OCI-LY1 (cell line): ENCODE measurements at regions not wholly inside any gene's neighbourhood (a gene's known extent, or its start where the extent isn't known, plus 50 kb on each side); places are given as distances from the start of the nearest gene placed in this dataset.

Source experiments
- CTCF ChIP-seq: fragments of 200-600 bp; sonication (generic), shearing (Covaris generic); IDR thresholded peaks from 2 replicates; pipeline ENCODE4 v1.5.1; 2017; ENCODE audit warnings: mild to moderate bottlenecking, antibody characterized with exemption, low read length, moderate library complexity, mixed read lengths
- EZH2 ChIP-seq: fragments of 200-600 bp; sonication (generic), shearing (Covaris generic); IDR thresholded peaks from 2 replicates; pipeline ENCODE4 v1.8.0; 2017; ENCODE audit warnings: borderline replicate concordance, mixed run types, mild to moderate bottlenecking, antibody characterized with exemption, low read length, moderate library complexity, mixed read lengths

- TF ChIP-seq CTCF (no peak), EZH2 (no peak)
Measured at GRCh38 chr22:48890693-48891554, 936.7 kb downstream of the BRD1 start.
